C4-2B (cell line): ENCODE measurements at regions not wholly inside any gene's neighbourhood (a gene's known extent, or its start where the extent isn't known, plus 50 kb on each side); places are given as distances from the start of the nearest gene placed in this dataset.

ENCODE experiments used
- ZFX ChIP-seq: fragments of 450-650 bp; IDR thresholded peaks from 2 replicates; pipeline ENCODE4 v1.6.1; 2017
- TF ChIP-seq, protein P1 (sequence below): fragments of 450-650 bp; conservative IDR thresholded peaks from 2 replicates; pipeline ENCODE4 v1.5.1; 2017; ENCODE audit warnings: mild to moderate bottlenecking

GRCh38 chr2:138244501-138244925 lies 257.1 kb upstream of the SPOPL start:
- TF ChIP-seq, protein P1, sequence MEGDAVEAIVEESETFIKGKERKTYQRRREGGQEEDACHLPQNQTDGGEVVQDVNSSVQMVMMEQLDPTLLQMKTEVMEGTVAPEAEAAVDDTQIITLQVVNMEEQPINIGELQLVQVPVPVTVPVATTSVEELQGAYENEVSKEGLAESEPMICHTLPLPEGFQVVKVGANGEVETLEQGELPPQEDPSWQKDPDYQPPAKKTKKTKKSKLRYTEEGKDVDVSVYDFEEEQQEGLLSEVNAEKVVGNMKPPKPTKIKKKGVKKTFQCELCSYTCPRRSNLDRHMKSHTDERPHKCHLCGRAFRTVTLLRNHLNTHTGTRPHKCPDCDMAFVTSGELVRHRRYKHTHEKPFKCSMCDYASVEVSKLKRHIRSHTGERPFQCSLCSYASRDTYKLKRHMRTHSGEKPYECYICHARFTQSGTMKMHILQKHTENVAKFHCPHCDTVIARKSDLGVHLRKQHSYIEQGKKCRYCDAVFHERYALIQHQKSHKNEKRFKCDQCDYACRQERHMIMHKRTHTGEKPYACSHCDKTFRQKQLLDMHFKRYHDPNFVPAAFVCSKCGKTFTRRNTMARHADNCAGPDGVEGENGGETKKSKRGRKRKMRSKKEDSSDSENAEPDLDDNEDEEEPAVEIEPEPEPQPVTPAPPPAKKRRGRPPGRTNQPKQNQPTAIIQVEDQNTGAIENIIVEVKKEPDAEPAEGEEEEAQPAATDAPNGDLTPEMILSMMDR: no peak
- TF ChIP-seq ZFX: no peak
